PFSK-1 (cell line): ENCODE measurements at regions not wholly inside any gene's neighbourhood (a gene's known extent, or its start where the extent isn't known, plus 50 kb on each side); places are given as distances from the start of the nearest gene placed in this dataset.

Experiments used
- FOXP2 ChIP-seq: optimal IDR thresholded peaks from 2 replicates; pipeline ENCODE3; 2011; ENCODE audit warnings: borderline replicate concordance, control low read depth, inconsistent platforms; ENCODE audit not compliant: insufficient read depth; ENCODE audit errors: extremely low read length, extremely low read depth
- POLR2AphosphoS5 ChIP-seq: IDR thresholded peaks from 2 replicates; pipeline ENCODE4 v1.6.1; 2012; ENCODE audit warnings: low read depth, mild to moderate bottlenecking, control low read depth, low read length, moderate library complexity
- REST ChIP-seq, 2 experiments: IDR thresholded peaks; 2 replicates each; pipeline versions ENCODE4 v1.6.1 to v1.8.0; 2011 to 2012; ENCODE audit warnings: low read depth in 2 of 2, low read length in 2 of 2, control low read depth in 1 of 2, inconsistent platforms in 1 of 2, mild to moderate bottlenecking in 1 of 2, moderate library complexity in 1 of 2; ENCODE audit not compliant: insufficient read depth in 1 of 2
- SIN3A ChIP-seq: IDR thresholded peaks from 2 replicates; pipeline ENCODE4 v1.6.1; 2012; ENCODE audit warnings: mild to moderate bottlenecking, low read length, moderate library complexity, borderline replicate concordance; ENCODE audit not compliant: insufficient read depth
- TAF1 ChIP-seq: IDR thresholded peaks from 2 replicates; pipeline ENCODE4 v1.6.1; 2012; ENCODE audit warnings: low read length, control low read depth, borderline replicate concordance; ENCODE audit not compliant: insufficient read depth

DNA sequence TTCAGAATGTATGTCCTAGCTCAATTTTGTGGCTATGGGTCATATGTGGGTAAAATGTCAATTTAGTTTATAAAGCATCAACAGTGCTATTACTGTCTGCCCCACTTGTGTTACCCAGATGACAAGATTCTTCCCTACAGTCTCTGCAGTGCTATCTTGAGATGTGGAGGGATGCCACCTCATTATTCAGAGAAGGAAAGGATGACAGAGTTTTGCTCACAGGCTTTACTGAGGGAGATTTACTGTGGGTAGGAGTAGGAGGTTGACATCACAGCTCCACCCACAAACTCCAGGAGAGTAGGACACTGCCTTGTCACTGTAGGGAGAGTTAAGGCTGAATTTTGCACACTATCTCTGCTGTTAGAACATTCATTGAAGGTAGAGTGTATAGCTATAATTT lies 359.3 kb downstream of the HTR1A start:
- no peak for TF ChIP-seq SIN3A
- no peak for TF ChIP-seq POLR2AphosphoS5
- TF ChIP-seq TAF1, result no peak
- TF ChIP-seq REST (IDR thresholded peaks at IDR 0.05; ENCODE audit: insufficient read depth in 1 of 2, low read depth in 2 of 2, low read length in 2 of 2), result no peak
- no peak for TF ChIP-seq FOXP2

- TF ChIP-seq SIN3A, result no peak
- TF ChIP-seq POLR2AphosphoS5, result no peak
Observed at GRCh38 chr5:63596254-63596653, 366.0 kb downstream of the HTR1A start.

DNA sequence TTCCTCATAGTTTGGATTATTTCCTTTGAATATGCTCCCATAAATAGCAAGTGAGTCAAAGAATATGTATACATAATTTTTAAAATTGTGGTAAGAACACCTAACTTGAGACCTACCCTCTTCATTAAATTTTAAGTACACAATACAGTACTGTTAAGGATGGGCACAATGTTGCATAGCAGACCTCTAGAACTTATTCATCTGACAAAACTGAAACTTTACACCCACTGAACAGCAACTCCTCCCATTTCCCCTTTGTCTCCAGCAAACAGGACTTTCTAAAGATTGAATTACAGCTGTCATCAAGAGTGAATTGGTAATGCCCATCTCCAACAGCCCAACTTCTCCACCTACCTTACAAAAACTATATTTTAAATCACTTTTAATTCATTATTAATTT lies 388.9 kb downstream of the HTR1A start:
- no peak for TF ChIP-seq REST (IDR thresholded peaks at IDR 0.05; ENCODE audit: insufficient read depth in 1 of 2, low read depth in 2 of 2, low read length in 2 of 2)
- no peak for TF ChIP-seq POLR2AphosphoS5
- no peak for TF ChIP-seq TAF1
- no peak for TF ChIP-seq FOXP2
- no peak for TF ChIP-seq SIN3A

DNA sequence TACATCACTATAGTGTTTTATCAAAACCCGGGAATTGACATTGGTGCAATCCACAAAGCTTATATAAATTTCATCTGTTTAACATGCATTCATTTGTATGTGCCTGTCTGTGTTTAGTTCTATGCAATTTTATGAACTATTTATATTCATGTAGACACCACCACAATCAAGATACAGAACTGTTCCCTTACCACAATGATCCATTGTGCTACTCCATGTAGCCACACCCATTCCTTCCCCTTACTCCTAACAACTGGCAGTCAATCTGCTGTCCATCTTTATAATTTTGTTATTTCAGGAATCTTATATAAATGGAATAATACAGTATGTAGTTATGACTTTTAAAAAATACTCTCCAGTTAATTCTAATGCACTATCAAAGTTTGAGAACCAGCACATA lies 389.5 kb downstream of the HTR1A start:
- no peak for TF ChIP-seq TAF1
- TF ChIP-seq SIN3A, result no peak
- no peak for TF ChIP-seq FOXP2
- no peak for TF ChIP-seq REST (IDR thresholded peaks at IDR 0.05; ENCODE audit: insufficient read depth in 1 of 2, low read depth in 2 of 2, low read length in 2 of 2)
- TF ChIP-seq POLR2AphosphoS5, result no peak

GRCh38 chr5:63570752-63571151 lies 391.5 kb downstream of the HTR1A start:
- TF ChIP-seq POLR2AphosphoS5 (no peak), REST (IDR thresholded peaks at IDR 0.05; ENCODE audit: insufficient read depth in 1 of 2, low read depth in 2 of 2, low read length in 2 of 2) (no peak)

- TF ChIP-seq POLR2AphosphoS5 (no peak), SIN3A (no peak), TAF1 (no peak), FOXP2 (no peak), REST (IDR thresholded peaks at IDR 0.05; ENCODE audit: insufficient read depth in 1 of 2, low read depth in 2 of 2, low read length in 2 of 2) (no peak)
Observed at GRCh38 chr5:63564789-63565188, 397.5 kb downstream of the HTR1A start.
